ENCODE measurements at regions not wholly inside any gene's neighbourhood (a gene's known extent, or its start where the extent isn't known, plus 50 kb on each side); places are given as distances from the start of the nearest gene placed in this dataset.

DNA sequence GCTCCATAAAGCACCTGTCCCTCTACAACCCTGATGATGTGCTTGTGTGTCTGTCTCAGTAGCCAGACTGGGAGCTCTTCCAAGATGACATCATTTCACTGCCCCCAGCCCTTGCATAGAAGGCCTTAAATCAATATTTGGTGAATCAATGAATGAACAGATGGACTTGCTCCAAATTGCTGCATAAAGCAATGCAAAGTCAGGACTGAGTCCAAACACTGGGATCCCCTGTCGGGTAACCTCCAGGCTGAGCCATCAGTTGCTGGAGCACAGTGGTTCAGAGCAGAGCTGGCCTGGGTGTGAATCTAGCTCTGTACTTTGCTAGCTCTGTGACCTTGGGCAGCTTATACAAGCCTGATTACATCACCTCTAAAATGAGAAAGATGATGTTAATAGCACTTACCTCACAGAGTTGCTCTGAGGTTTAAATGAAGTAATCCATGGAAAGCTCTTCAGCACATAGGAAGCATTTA, 120.3 kb upstream of the VASH1 start:
- H3K27me3 ChIP-seq (ENCODE audit: low read depth), result no peaks in the 10 kb centered on the region
- H3K9me3 ChIP-seq, result no peaks in the 10 kb centered on the region
- H3K4me1 ChIP-seq, result no peaks in the 10 kb centered on the region
- no peak overlapping the region for H3K4me3 ChIP-seq
- H3K36me3 ChIP-seq, result no peaks in the 10 kb centered on the region
- intact Hi-C loops (cut with DNase I), result no loop called here
- H3K27ac ChIP-seq, result no peak overlapping the region
- no peak for ATAC-seq
- DNase-seq, result no peak
- no peak for TF ChIP-seq CTCF (IDR thresholded peaks at IDR 0.05)

DNA sequence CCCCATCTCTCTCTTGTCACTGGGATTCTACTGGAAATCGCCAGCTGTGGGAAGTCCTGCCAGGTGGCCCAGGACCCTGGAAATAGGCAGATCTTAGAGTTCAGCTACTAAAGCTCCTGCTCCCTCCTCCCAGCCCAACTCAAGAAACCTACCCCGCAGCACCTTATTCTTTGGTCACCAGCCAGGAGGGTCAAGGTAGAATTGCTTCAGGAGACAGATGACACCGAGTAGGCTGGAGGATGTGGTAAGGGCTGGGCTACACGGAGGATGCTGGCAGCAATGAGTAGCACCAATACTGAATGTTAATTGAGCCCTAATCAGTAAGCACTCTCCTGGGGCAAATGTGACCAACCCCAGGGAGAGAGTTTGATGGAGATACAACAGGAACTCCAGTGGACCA, 119.7 kb upstream of the VASH1 start:
- Histone ChIP-seq H3K27me3 (ENCODE audit: low read depth) (no peaks in the 10 kb centered on the region), H3K4me3 (no peak overlapping the region), H3K36me3 (no peaks in the 10 kb centered on the region), H3K4me1 (no peaks in the 10 kb centered on the region), H3K27ac (no peak overlapping the region), H3K9me3 (no peaks in the 10 kb centered on the region)
- DNase-seq (no peak), ATAC-seq (no peak)
- intact Hi-C loops (cut with DNase I), result no loop called here
- no peak for TF ChIP-seq CTCF (IDR thresholded peaks at IDR 0.05)

DNA sequence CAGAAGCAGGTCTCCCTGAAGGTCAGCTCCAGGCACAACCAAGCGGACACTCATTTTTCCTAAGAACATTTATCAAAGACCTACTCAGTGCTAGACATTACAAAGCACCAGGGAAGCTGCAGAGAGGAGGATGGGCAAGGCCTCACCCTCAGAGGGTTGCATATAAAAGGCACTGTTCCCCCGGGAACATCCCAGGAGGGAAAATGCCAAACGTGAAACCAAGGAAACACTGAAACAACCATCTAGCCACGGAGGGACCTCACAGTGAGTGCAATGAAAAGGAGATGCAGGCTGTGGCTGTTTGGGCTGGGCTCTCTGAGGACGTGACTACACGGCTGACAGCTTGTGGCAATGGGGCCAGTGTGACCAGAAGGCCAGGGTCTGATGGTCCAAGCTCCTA, 117.4 kb upstream of the VASH1 start:
- DNase-seq, result no peak
- Histone ChIP-seq H3K36me3 (no peaks in the 10 kb centered on the region), H3K27ac (no peak overlapping the region), H3K4me3 (no peak overlapping the region), H3K9me3 (no peaks in the 10 kb centered on the region), H3K4me1 (no peaks in the 10 kb centered on the region), H3K27me3 (ENCODE audit: low read depth) (no peaks in the 10 kb centered on the region)
- intact Hi-C loops (cut with DNase I), result no loop called here
- no peak for TF ChIP-seq CTCF (IDR thresholded peaks at IDR 0.05)
- no peak for ATAC-seq

- ATAC-seq (no peak), DNase-seq (no peak)
- TF ChIP-seq CTCF (IDR thresholded peaks at IDR 0.05), result peak; percentile 33
- Histone ChIP-seq H3K27me3 (ENCODE audit: low read depth) (no peaks in the 10 kb centered on the region), H3K9me3 (no peaks in the 10 kb centered on the region), H3K27ac (no peak overlapping the region), H3K4me3 (no peak overlapping the region), H3K4me1 (no peaks in the 10 kb centered on the region), H3K36me3 (no peaks in the 10 kb centered on the region)
- intact Hi-C loops (cut with DNase I), result no loop called here
These were observed 116.3 kb upstream of the VASH1 start for GRCh38 chr14:76644855-76645518.

GRCh38 chr14:76647697-76648298, 113.5 kb upstream of the VASH1 start:
- ATAC-seq, result peak; percentile 64 to 70
- intact Hi-C loops (cut with DNase I), result no loop called here

More at GRCh38 chr14:76647697-76648298, 113.5 kb upstream of the VASH1 start:
- no peaks in the 10 kb centered on the region for H3K36me3 ChIP-seq
- H3K4me3 ChIP-seq, result no peak overlapping the region
- no peaks in the 10 kb centered on the region for H3K27me3 ChIP-seq (ENCODE audit: low read depth)
- no peak for DNase-seq
- H3K4me1 ChIP-seq, result no peaks in the 10 kb centered on the region
- H3K27ac ChIP-seq, result no peak overlapping the region
- peak; percentile 79 for TF ChIP-seq CTCF (IDR thresholded peaks at IDR 0.05)
- H3K9me3 ChIP-seq, result no peaks in the 10 kb centered on the region
